IMR-90 (cell line): ENCODE measurements at regions not wholly inside any gene's neighbourhood (a gene's known extent, or its start where the extent isn't known, plus 50 kb on each side); places are given as distances from the start of the nearest gene placed in this dataset.

Experiments used
- ATAC-seq: fragments of 200-7000 bp; cut with Tn5 transposase; 2 replicates; pipeline ENCODE4 v1.9.1; 2020; ENCODE audit warnings: low read depth, mild to moderate bottlenecking, moderate library complexity
- BruUV-seq: library from RNA; stranded (reverse); fragments of 400-500 nt; replicated peaks from 2 replicates; lab custom pipeline; 2021; lab: Mats Ljungman, UMichigan
- CTCF ChIA-PET: fragments of 300-600 bp; formaldehyde crosslinking; extraction: SDS; loops from one replicate; lab custom pipeline; 2021; ENCODE audit warnings: antibody characterized with exemption; lab: Yijun Ruan, JAX
- POLR2A ChIA-PET: fragments of 300-600 bp; sonication (Branson Sonifier 250); formaldehyde crosslinking; loops from one replicate; lab custom pipeline; 2022; ENCODE audit warnings: antibody characterized with exemption; ENCODE audit not compliant: unreplicated experiment; lab: Charles Lee
- DNase-seq: peaks from one replicate; pipeline ENCODE4 v3.0.0; 2013
- H2AFZ ChIP-seq: replicated peaks from 2 replicates; pipeline ENCODE3; 2013; ENCODE audit warnings: low read length, mild to moderate bottlenecking; ENCODE audit not compliant: poor library complexity
- H2AK5ac ChIP-seq: 2 replicates; pipeline ENCODE4 v1.6.1; 2013; ENCODE audit warnings: low read depth, low read length, inconsistent platforms
- H2AK9ac ChIP-seq: replicated peaks from 2 replicates; pipeline ENCODE3; 2013; ENCODE audit warnings: mild to moderate bottlenecking, low read depth, low read length, moderate library complexity; ENCODE audit not compliant: poor library complexity
- H2BK120ac ChIP-seq: 2 replicates; pipeline ENCODE4 v1.6.1; 2013; ENCODE audit warnings: low read depth, low read length, inconsistent platforms
- H2BK15ac ChIP-seq: 3 replicates; pipeline ENCODE4 v1.6.1; 2013; ENCODE audit warnings: low read depth, low read length, inconsistent platforms
- H2BK20ac ChIP-seq: 2 replicates; pipeline ENCODE4 v1.6.1; 2013; ENCODE audit warnings: low read depth, mild to moderate bottlenecking, inconsistent platforms, low read length, moderate library complexity
- H2BK5ac ChIP-seq: 2 replicates; pipeline ENCODE4 v1.6.1; 2013; ENCODE audit warnings: mild to moderate bottlenecking, low read depth, low read length, inconsistent platforms; ENCODE audit not compliant: poor library complexity, severe bottlenecking
- H3K14ac ChIP-seq: replicated peaks from 2 replicates; pipeline ENCODE4 v1.6.1; 2013; ENCODE audit warnings: low read depth, low read length, inconsistent platforms
- H3K18ac ChIP-seq: 2 replicates; pipeline ENCODE4 v1.6.1; 2013; ENCODE audit warnings: low read depth, low read length, control low read depth
- H3K23ac ChIP-seq: 2 replicates; pipeline ENCODE4 v1.6.1; 2013; ENCODE audit warnings: low read depth, low read length, inconsistent platforms
- H3K27ac ChIP-seq: 2 replicates; pipeline ENCODE4 v1.5.1; 2013; ENCODE audit warnings: mild to moderate bottlenecking, control low read depth, low read length; ENCODE audit not compliant: insufficient read depth
- H3K27me3 ChIP-seq: 2 replicates; pipeline ENCODE4 v1.6.1; 2013; ENCODE audit warnings: low read length; ENCODE audit not compliant: control insufficient read depth, insufficient read depth
- H3K36me3 ChIP-seq: 2 replicates; pipeline ENCODE4 v1.6.1; 2013; ENCODE audit warnings: low read length, mixed read lengths; ENCODE audit not compliant: control insufficient read depth, insufficient read depth
- H3K4ac ChIP-seq: 2 replicates; pipeline ENCODE4 v1.6.1; 2013; ENCODE audit warnings: low read depth, low read length, inconsistent platforms
- H3K4me1 ChIP-seq: 2 replicates; pipeline ENCODE4 v1.6.1; 2013; ENCODE audit warnings: low read length, mixed read lengths; ENCODE audit not compliant: control insufficient read depth, insufficient read depth
- H3K4me2 ChIP-seq: 2 replicates; pipeline ENCODE4 v1.6.1; 2013; ENCODE audit warnings: low read depth, mild to moderate bottlenecking, control low read depth, low read length, moderate library complexity
- H3K4me3 ChIP-seq: 2 replicates; pipeline ENCODE4 v1.5.1; 2013; ENCODE audit warnings: low read depth, mild to moderate bottlenecking, control low read depth, low read length, moderate library complexity; ENCODE audit not compliant: insufficient read depth
- H3K56ac ChIP-seq: 2 replicates; pipeline ENCODE4 v1.6.1; 2013; ENCODE audit warnings: low read length, inconsistent platforms; ENCODE audit not compliant: insufficient read depth; ENCODE audit errors: extremely low read depth
- H3K79me1 ChIP-seq, 2 experiments: 2 replicates each; pipeline ENCODE4 v1.6.1; 2013; ENCODE audit warnings: low read length in 2 of 2, inconsistent platforms in 1 of 2, low read depth in 1 of 2
- H3K9ac ChIP-seq: 2 replicates; pipeline ENCODE4 v1.6.1; 2013; ENCODE audit warnings: low read depth, low read length, control low read depth
- H3K9me1 ChIP-seq: 2 replicates; pipeline ENCODE4 v1.6.1; 2013; ENCODE audit warnings: low read length, inconsistent platforms; ENCODE audit not compliant: insufficient read depth
- H3K9me3 ChIP-seq: 2 replicates; pipeline ENCODE4 v1.6.1; 2013; ENCODE audit warnings: low read length; ENCODE audit not compliant: control insufficient read depth, insufficient read depth
- H4K20me1 ChIP-seq: 2 replicates; pipeline ENCODE4 v1.6.1; 2013; ENCODE audit warnings: low read length, inconsistent platforms; ENCODE audit not compliant: insufficient read depth
- H4K5ac ChIP-seq: 2 replicates; pipeline ENCODE4 v1.6.1; 2013; ENCODE audit warnings: mild to moderate bottlenecking, low read depth, low read length, control low read depth
- H4K8ac ChIP-seq, 2 experiments: 2 replicates each; pipeline ENCODE4 v1.6.1; 2013; ENCODE audit warnings: low read depth in 2 of 2, low read length in 2 of 2, control low read depth in 1 of 2, inconsistent platforms in 1 of 2
- H4K91ac ChIP-seq: 2 replicates; pipeline ENCODE4 v1.6.1; 2013; ENCODE audit warnings: low read depth, low read length, inconsistent platforms; ENCODE audit not compliant: insufficient read depth
- CEBPB ChIP-seq: IDR thresholded peaks from 2 replicates; pipeline ENCODE4 v1.6.1; 2012; ENCODE audit warnings: low read depth, low read length, improper control_type of control experiment
- MAZ ChIP-seq: IDR thresholded peaks from 2 replicates; pipeline ENCODE4 v1.6.1; 2012; ENCODE audit warnings: low read depth, mild to moderate bottlenecking, low read length, improper control_type of control experiment, moderate library complexity, borderline replicate concordance
- MXI1 ChIP-seq: IDR thresholded peaks from 2 replicates; pipeline ENCODE4 v1.6.1; 2012; ENCODE audit warnings: low read depth, mild to moderate bottlenecking, low read length, moderate library complexity, borderline replicate concordance
- RCOR1 ChIP-seq: IDR thresholded peaks from 2 replicates; pipeline ENCODE4 v1.6.1; 2012; ENCODE audit warnings: mild to moderate bottlenecking, low read length, improper control_type of control experiment; ENCODE audit not compliant: insufficient replicate concordance
- RFX5 ChIP-seq: IDR thresholded peaks from 2 replicates; pipeline ENCODE4 v1.8.0; 2012; ENCODE audit warnings: low read depth, mild to moderate bottlenecking, low read length, moderate library complexity
- SMC3 ChIP-seq: fragments of 150-350 bp; IDR thresholded peaks from 2 replicates; pipeline ENCODE4 v1.6.1; 2016; ENCODE audit warnings: low read depth, mild to moderate bottlenecking, antibody characterized with exemption, low read length, moderate library complexity
- USF2 ChIP-seq: fragments of 150-350 bp; IDR thresholded peaks from 2 replicates; pipeline ENCODE4 v1.6.1; 2017; ENCODE audit warnings: mild to moderate bottlenecking, antibody characterized with exemption, low read length, low read depth
- WGBS, 2 experiments: methylation state at CpG; one replicate each; pipeline versions ENCODE4 v1.1.5 to v1.1.7; 2013; ENCODE audit warnings: missing lambda C conversion rate in 2 of 2; ENCODE audit not compliant: insufficient read length in 1 of 2; ENCODE audit errors: extremely low coverage in 2 of 2; 5-methylcytosine and 5-hydroxymethylcytosine counted together
- dilution Hi-C: fragments of 300-500 bp; cut with HindIII; formaldehyde crosslinking; loops from one replicate; pipeline ENCODE4 v1.14.3; 2018; ENCODE audit warnings: low sequenced_read_pairs; ENCODE audit not compliant: unreplicated experiment
- in situ Hi-C: fragments of 300-500 bp; cut with MboI; formaldehyde crosslinking; loops from 3 replicates; pipeline ENCODE4 v1.14.3; 2019; ENCODE audit warnings: low sequenced_read_pairs, inconsistent platforms, mixed read lengths
- intact Hi-C: fragments of 100-400 bp; cut with micrococcal nuclease; formaldehyde crosslinking; loops from 2 replicates; pipeline ENCODE4 v1.10.0; 2022

GRCh38 chr19:27793644-27794493, 1419.1 kb downstream of the UQCRFS1 start:
- Histone ChIP-seq H3K56ac (peak overlapping the region; percentile 89), H4K5ac (peak overlapping the region; percentile 95), H3K4me2 (peak overlapping the region; percentile 77), H3K9me1 (peaks cover 3% of the 10 kb centered on the region; the same call in 1 of the 2 replicates), H2BK20ac (no peak overlapping the region), H3K14ac (peak overlapping the region; percentile 80), H3K27me3 (no peaks in the 10 kb centered on the region), H2AFZ (peak overlapping the region; percentile 98), H2AK9ac (peak overlapping the region; percentile 96), H2AK5ac (no peak overlapping the region; the same call in none of the 2 replicates), H3K4me3 (peak overlapping the region; percentile 91), H2BK120ac (peak overlapping the region; percentile 21; the same call in 1 of the 2 replicates), H3K79me1 (peaks cover 8 to 34% of the 10 kb centered on the region in 2 experiments; a peak in 3 of 4 replicates), H2BK15ac (peak overlapping the region; percentile 45; the same call in 1 of the 3 replicates), H3K18ac (peak overlapping the region; percentile 78), H3K9ac (peak overlapping the region; percentile 98), H4K91ac (peak overlapping the region; percentile 80), H3K4me1 (no peaks in the 10 kb centered on the region), H3K27ac (peak overlapping the region; percentile 95), H3K23ac (peak overlapping the region; percentile 71), H4K20me1 (peaks cover 14% of the 10 kb centered on the region), H3K9me3 (no peaks in the 10 kb centered on the region), H3K4ac (peak overlapping the region; percentile 88), H3K36me3 (peaks cover 4% of the 10 kb centered on the region), H4K8ac (peak overlapping the region; percentile 80 to 91), H2BK5ac (peak overlapping the region; percentile 93)
- ChIA-PET CTCF (no interaction called here), POLR2A (no interaction called here)
- ATAC-seq (peak; percentile 96), DNase-seq (peak; percentile 93)
- TF ChIP-seq MXI1 (peak; percentile 87; the same call in 1 of the 2 replicates), SMC3 (no peak), CEBPB (no peak), RFX5 (no peak), MAZ (peak; percentile 22; the same call in 1 of the 2 replicates), USF2 (peak; percentile 35; the same call in 1 of the 2 replicates), RCOR1 (peak; percentile 15)
- intact Hi-C loops (loop anchor here (2.0 kb wide), 1 partner anchor 45 kb away; no protein-coding TSS in a partner anchor), dilution Hi-C loops (no loop called here), in situ Hi-C loops (no loop called here)
- BruUV-seq = no TSS peak
- WGBS, 2 experiments = 0% methylated on average over 16 of the region's 51 CpGs; no CpG with 5 or more reads in 1 of the 2 experiments
